GM21367 (cell line): ENCODE measurements at regions not wholly inside any gene's neighbourhood (a gene's known extent, or its start where the extent isn't known, plus 50 kb on each side); places are given as distances from the start of the nearest gene placed in this dataset.
"Not testable (repeated sequence)": the region's sequence is repeated elsewhere in the genome, so short reads cannot be mapped to it uniquely, and the experiment has no call there.

ENCODE experiments used
- ATAC-seq: cut with Tn5 transposase; IDR thresholded peaks from one replicate; pipeline ENCODE4 v1.9.1; 2021; ENCODE audit not compliant: unreplicated experiment

GRCh38 chr13:44887515-44887914 is 101.8 kb downstream of the NUFIP1 start:
- ATAC-seq, result no peak

GRCh38 chr13:44884076-44884729 is 105.1 kb downstream of the NUFIP1 start:
- no peak for ATAC-seq

DNA sequence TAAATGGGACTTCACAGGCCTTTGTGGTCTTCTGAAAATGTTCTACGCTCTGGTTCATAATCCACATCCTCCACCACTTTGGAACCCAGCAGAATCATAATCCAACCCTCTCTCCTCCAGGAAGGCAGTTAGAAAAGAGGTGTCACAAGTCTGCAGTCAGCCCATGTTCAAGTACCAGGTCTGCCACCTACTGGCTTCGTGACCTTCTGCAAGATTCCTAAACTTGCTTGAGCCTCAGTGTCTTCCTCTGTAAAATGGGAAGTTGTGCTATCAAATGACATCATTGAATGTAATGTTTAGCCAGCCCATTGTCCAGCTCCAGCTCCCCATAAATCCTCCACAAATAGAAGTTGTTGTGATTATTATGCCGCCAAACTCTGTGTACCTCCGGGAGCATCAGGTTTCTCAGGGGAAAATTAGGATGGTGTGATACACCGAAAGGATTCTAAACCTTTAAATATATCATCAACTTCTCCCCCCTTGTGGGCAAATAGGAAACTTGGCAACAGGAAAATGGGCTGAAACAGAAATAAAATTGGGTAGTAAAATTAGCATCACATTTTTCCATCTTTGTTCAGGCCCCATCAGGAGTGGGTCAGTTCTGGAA is 109.7 kb downstream of the NUFIP1 start:
- no peak for ATAC-seq

DNA sequence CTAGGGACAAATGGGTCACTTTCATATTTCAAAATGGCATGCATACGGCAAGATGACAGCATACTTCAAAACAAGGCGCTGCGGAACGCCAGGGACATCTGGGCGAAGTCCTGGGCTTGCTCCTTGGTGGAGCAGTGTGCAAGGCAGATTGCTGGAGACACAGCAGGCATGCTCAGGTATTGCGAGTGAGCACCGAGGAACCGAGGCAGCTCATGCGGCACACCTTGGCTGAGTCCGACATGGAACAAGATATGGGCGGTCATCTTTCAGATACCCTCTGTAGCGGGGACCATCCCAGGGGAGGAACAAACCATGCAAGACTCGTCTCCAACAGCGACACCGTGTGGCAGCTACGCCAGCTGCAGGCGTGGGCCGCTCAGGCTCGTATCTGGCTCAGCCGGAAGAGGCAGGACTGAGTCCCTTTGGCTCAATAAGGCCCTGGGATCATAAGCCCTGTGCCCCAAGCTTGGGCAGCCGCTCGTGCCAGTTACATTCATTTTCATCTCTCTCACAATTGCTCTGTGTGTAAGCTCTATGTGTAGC is 112.4 kb downstream of the NUFIP1 start:
- ATAC-seq, result no peak

DNA sequence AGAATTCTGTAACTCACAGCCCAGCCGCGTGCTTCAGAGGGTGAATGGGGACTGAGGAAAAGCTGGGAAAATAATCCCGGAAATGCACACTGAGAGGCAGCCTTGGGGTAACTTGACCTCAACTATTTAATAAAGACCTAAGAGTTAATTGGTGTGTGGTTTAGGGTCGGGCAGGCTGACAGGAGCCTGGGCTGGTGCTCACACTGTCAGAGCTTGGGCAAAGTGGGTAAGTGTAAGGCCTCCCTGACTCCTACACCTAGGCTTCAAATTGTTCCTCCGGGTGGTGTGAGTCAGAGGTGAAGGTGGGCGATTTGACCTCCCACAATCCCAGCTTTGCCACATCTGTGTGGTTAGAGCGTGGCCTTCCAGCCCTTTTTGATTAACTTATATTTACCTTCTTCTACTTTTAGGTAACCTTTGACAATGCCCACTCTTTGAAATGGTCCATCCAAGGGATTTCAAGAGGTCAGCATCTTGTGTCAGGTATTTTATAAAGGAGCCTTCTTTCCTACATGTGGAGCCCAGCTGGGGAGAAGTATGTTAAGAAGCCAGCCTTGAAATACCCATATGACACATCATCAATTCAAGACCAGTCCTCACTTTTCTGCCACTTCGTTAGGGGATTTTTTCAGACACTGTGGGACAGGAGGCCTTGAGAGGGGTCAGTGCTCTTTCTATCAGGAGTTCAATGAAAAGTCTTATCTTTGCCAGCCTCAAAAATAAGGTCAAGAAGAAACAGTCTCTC is 114.2 kb downstream of the NUFIP1 start:
- no peak for ATAC-seq

- no peak for ATAC-seq
These were observed 115.1 kb downstream of the NUFIP1 start for GRCh38 chr13:44874176-44874575.

DNA sequence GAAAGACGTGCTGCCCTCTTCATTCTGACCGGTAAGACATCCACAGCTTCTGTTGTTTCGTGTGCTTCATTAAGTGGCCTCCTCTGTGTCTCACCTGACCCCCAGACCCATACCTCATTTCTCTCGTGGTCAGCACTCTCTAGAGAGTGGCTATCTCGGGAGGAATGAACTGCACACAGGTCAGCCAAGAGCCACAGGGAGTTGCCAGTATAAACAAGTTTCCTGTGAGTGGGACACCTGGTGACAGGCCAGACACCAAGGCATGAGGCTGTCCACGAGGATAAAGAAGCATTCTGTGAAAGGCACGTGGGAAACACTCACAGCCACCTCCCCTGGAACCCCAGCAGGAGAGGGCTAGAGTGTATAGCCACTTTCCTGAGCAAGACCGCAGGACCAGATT is 115.8 kb downstream of the NUFIP1 start:
- no peak for ATAC-seq

- ATAC-seq, result no peak
These were observed 116.5 kb downstream of the NUFIP1 start for GRCh38 chr13:44872751-44873150.

- no peak for ATAC-seq
These were observed 118.8 kb downstream of the NUFIP1 start for GRCh38 chr13:44870456-44870929.

- ATAC-seq, result no peak
These were observed 120.1 kb downstream of the NUFIP1 start for GRCh38 chr13:44869167-44869566.

GRCh38 chr13:44868397-44868796 is 120.9 kb downstream of the NUFIP1 start:
- ATAC-seq, result no peak

DNA sequence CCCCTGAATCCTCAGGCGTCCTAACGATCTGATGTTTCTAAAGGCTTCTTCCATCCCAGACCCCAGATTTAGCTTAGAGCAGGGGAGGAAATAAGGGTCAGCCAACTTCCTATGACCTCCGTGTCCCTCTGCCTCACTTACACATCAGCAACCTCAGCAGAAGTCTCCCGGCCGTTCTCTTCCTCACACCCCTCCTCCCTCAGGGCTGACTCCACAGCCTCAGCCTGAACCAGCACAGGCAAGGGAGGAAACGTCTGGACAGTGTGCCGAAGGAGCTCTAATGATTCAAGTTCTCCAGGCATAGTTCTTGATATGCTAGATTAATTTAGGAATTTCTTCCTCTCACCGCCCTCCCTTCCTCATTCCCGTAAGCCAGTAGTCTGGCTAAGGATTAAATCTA is 121.4 kb downstream of the NUFIP1 start:
- no peak for ATAC-seq

GRCh38 chr13:44866411-44866911 is 122.8 kb downstream of the NUFIP1 start:
- ATAC-seq, result no peak

- no peak for ATAC-seq
These were observed 123.4 kb downstream of the NUFIP1 start for GRCh38 chr13:44865722-44866410.

DNA sequence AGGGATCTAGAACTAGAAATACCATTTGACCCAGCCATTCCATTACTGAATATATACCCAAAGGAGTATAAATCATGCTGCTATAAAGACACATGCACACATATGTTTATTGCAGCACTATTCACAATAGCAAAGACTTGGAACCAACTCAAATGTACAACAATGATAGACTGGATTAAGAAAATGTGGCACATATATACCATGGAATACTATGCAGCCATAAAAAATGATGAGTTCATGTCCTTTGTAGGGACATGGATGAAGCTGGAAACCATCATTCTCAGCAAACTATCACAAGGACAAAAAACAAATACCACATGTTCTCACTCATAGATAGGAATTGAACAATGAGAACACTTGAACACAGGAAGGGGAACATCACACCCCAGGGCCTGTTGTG is 125.6 kb downstream of the NUFIP1 start:
- ATAC-seq, result not testable (repeated sequence)

DNA sequence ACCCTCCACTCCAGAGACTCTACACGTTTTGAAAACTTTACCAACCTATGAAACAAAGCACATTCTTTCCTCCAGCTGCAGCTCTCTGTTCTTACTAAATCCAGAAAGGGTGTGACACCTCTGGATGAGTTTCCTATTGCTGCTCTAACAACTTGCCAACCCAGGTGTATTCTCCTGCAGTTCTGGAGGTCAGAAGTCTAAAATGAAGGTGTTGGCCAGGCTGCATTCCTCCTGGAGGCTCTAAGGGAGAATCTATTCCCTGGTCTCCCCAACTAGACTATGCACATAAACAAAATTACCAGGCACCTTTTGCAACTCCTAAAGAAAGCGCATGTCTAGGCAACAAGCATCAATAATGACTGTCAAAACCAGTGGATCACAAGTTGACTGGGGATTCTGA is 128.8 kb downstream of the NUFIP1 start:
- ATAC-seq, result no peak

DNA sequence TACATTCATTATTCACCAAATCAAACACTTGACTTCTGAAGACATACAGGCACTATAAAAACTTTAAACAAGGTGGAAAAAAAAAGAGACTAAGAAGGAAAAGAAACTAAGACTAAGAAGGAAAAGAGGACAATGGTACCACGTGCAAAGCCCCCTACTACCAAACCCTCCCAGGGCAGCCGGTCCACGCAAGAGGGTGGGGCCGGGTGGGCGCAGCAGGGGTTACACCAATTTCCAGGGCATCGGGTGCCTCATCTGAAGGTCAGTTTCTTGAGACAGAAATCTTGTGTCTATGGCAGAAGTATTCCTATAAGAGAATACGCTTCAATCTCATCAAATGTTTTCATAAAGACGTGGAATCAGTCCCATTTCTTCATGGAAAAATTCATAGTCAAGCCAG is 131.5 kb downstream of the NUFIP1 start:
- ATAC-seq, result no peak

DNA sequence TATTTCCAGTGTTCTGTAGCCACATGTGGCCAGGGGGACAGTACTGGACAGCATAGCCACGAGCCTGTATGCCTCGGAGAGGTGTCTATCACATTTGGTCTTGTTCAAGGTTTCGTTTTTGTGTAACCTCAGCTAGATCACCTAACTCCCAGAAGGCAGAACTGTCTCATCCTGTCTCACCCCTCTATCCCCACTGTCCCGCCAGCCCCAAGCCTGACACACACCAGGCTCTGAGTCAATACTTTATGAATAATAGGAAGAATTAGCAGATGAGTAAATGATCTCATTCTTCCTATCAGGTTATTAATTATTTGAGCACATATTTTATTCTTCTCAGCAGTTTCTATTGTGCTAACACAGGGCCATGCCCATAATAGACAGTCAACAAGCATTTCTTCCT is 132.2 kb downstream of the NUFIP1 start:
- ATAC-seq, result no peak

- ATAC-seq, result no peak
These were observed 133.4 kb downstream of the NUFIP1 start for GRCh38 chr13:44855860-44856259.

GRCh38 chr13:44854313-44855060 is 134.8 kb downstream of the NUFIP1 start:
- no peak for ATAC-seq
